GM21576 (cell line): ENCODE measurements at regions not wholly inside any gene's neighbourhood (a gene's known extent, or its start where the extent isn't known, plus 50 kb on each side); places are given as distances from the start of the nearest gene placed in this dataset.

Experiments used
- ATAC-seq: cut with Tn5 transposase; IDR thresholded peaks from one replicate; pipeline ENCODE4 v1.9.1; 2021; ENCODE audit warnings: mild to moderate bottlenecking, moderate library complexity; ENCODE audit not compliant: unreplicated experiment

DNA sequence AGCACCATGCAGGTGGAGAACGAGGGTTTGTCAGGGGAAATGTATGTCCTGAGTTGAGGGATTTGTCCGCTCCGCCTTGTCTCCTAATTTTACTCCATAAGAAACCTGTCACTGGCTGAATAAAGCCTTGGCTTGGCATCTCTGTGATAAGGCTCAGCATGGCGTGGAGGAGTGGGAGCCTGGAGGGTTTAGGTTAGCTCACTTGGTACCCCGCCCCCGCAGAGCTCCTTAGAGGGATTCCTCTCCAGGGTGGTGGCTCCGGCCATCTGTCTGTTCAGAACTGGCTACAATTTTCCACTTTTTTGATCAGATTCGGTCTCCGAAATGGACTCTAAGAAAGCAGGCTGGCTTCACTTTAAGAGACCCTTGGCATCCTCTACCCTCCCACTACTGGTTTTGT lies 192.2 kb upstream of the SYNDIG1 start:
- no peak for ATAC-seq

DNA sequence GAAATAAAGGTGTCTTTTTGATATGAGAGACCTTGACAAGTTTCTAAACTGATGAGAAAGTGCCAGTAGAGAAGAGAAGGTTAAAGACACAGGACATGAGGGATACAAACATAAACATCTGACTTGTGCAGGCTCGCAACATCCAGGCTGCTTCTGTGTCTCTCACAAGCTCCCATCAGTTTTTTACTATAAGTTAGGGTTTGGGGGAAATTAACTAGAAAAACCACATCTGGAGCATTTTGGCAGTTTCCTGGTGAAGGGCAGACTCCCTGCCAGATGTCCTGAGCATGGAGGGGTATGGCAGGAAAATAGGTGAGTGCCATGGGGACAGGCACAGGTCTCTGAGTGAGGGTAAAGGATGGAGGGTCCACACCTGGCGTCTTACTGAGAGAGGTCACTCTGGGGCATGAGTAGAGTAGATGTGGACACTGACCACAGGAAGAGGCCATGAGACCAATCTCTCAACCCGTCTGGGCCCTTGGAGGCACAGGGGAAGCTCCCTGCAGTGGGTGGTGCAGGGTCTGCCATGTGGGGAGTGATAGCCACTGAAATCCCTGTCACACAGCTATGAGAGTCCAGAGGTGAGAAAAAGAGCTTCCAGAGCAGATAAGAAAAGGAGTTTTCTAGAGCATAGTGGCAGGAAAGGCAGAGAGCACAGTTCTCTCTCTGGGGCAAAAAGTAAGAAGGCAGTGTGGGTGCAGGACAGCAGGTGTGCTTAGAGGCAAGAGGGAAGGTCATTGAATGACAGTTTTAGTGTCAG lies 193.3 kb upstream of the SYNDIG1 start:
- no peak for ATAC-seq

DNA sequence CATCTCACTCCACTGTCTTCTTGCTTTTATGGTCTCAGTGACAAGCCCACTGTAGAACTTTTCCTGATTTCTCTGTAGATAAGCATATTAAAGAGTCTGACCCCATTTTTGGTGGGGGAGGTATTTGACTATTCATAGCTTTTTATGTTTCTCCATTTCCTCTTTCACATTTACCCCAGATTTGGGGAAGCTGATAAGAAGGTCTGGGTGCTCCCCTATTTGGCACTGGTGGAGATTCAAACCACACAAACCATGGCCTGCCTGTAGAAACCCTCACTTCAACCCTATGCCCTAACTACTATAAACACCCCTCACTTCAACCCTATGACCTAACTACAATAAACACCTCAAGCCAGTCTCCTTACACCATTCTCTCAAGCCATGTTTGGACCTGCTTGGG lies 196.2 kb upstream of the SYNDIG1 start:
- no peak for ATAC-seq

DNA sequence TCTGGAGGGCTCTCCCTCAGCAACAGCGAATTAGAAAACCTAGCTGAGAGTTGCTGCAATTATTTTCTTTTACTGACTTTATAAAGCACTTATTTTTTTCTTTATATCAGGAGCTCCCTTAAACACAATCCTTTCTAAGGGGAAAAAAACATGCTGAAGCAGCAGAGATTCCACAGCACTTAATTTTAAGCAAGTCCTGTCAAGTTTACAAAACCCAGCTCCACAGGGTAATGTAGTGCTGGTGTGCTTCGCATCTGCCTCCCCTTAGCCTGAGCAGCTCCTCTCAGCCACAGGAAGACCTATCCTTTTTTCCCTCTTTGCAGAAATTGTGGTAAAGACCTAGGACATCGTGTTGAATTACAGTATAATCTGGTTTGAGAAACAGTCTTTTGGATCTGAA lies 208.1 kb upstream of the SYNDIG1 start:
- ATAC-seq: no peak

DNA sequence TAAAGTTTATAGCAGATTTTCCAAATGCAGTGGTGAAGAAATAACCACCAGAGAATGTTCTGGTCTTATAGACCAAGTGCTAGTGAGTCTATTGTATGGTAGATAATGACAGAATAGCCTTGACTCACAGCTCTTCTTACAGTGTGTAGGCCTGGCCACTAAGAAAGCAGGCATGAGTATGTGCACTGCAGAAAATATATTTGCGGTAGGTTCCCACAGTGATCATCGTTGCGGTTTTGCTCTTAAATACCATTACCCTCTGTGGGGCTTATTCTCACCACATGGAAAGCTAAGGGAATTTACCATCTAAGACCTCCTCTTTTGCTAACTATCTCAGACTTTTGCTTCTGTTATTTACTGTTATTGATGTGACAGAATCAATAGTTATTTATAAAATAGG lies 212.3 kb upstream of the SYNDIG1 start:
- ATAC-seq: no peak

DNA sequence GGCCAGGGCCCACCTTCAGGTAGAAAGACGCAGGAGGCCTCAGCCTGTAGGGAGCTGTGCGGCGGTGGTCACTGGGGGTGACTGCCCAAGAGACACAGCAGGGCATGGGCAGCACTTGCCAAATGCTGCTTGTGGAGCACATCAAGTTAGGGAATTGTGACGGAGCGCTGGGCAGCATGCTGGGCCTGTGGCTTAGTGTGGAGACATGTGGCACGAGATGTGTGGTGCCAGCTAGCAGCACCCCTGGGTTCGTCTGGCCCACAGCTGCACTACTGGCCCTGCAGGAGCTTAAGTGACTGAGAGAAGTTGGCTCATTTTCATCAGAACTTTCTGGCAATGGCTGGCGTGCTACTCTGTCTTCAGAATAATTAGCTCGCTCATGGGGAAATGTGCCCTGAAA lies 213.1 kb upstream of the SYNDIG1 start:
- no peak for ATAC-seq

DNA sequence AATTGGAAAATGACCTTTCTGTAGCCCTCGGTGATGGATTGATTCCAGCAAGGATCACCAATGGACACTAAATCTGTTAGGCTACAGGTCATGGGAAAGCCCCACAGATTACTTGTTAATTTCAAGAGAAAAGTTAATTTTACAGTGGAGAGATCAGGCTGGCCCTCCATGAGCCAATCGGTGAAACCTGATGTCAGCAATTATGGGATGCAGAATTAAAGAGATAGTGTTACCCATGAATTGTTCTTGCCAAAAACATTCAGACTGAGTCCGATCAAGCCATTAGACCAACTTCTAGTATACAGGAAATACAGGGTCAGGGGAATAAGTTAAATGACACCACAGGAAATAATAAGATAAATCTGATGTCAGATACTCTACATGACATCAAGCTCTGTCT lies 214.9 kb upstream of the SYNDIG1 start:
- ATAC-seq: no peak

DNA sequence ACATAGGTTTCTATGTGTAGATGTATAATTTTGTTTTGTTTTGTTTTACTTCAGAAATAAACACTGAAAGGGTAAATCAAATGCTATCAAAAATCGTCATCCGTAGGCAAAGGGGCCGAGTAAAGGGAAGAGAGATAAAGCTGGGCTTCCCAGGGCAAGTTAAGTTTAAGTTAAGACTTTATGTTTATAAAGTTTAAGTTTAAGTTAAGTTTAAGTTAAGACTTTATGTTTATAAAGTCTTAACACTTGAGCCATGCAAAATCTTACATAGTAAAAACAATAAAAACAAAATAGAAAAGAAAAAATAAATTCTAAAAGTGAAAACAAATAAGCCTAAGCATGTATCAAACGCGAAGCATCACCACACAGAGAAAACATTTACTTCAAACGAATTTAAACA lies 216.1 kb upstream of the SYNDIG1 start:
- ATAC-seq: no peak

DNA sequence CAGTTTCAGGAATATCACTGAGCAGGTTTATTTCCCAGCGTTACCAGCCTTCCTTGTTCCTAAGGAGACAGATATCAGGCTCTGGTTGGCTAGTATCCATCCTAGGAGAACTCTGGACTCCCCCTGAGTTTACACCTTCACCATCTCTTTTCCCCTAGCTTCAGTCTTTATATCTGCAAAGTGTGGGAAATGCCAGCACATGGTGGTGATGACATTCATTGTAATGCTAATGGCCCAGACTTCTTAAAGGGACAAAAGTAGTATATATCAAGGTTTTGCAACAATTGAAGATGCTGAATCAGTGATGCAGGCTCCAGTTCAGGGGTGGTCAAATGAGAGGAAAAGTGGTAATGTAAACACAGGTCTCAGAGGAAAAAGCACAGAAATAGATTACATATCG lies 224.3 kb upstream of the SYNDIG1 start:
- no peak for ATAC-seq

DNA sequence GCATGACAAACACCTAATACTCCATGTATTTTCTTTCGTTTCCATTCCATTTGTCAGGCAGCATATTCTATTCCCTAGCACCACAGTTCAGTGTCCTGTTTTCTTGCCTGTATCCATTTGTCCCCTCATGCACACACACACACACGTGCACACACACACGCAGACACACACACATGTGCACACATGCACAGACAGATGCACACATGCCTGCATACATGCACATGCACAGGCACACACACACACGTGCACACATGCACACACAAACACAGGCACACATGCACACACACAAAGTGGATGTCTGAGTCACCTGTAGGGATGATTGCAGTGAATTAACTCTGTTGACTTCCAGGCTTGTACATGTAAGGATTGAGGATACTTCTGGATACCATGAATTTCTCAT lies 226.7 kb upstream of the SYNDIG1 start:
- ATAC-seq: no peak

DNA sequence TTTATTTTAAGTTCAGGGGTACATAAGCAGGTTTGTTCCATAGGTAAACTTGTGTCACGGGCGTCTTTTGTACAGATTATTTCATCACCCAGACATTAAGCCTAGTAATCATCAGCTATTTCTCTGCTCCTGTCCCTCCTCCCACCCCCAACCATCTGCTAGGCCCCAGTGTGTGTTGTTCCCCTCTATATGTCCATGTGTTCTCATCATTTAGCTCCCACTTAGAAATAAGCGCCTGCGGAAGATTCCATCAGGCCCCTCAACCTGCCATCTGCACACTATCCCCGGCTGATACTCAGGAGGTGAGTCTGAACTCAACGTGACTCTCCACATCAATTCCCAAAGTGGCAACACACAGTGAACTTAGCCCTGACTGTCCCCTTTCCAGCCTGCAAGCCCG lies 228.0 kb upstream of the SYNDIG1 start:
- no peak for ATAC-seq

DNA sequence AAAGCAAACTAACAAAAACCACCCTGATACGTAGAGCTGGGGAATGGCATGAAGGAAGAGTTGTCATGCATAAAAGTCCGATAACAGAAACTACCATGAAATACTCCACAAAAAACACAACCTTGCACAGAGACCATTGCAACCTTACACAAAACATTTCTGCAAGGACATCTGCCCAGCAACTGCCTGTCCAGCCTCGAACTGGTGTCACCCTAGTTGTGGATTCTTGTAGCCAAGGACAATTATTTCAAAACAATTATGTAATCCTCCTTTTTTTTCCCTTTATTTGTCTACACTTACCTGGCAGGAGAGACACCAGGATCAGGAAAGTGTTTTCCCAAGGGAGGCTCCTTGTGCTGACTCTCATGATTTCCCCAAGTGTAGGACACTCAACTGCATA lies 232.5 kb upstream of the SYNDIG1 start:
- ATAC-seq: no peak

DNA sequence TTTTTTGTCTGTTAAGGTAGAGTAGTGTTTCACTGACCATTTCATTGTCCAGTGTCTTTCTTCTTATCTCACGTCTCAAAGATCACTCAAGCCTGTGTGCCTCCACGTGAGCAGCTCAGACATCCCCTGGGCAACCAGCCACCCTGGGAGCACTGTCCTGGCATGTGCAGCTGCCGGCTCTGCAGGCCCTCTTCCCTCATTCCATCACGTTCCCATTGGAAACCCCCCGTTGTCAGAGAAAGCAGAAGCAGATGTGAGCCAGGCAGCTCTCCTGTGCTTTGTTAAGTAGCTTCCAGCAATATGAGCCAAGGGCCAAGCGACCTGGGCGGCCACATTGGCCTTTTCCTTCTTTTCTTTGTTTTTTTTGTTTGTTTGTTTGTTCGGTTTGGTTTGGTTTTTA lies 233.2 kb upstream of the SYNDIG1 start:
- ATAC-seq: no peak

DNA sequence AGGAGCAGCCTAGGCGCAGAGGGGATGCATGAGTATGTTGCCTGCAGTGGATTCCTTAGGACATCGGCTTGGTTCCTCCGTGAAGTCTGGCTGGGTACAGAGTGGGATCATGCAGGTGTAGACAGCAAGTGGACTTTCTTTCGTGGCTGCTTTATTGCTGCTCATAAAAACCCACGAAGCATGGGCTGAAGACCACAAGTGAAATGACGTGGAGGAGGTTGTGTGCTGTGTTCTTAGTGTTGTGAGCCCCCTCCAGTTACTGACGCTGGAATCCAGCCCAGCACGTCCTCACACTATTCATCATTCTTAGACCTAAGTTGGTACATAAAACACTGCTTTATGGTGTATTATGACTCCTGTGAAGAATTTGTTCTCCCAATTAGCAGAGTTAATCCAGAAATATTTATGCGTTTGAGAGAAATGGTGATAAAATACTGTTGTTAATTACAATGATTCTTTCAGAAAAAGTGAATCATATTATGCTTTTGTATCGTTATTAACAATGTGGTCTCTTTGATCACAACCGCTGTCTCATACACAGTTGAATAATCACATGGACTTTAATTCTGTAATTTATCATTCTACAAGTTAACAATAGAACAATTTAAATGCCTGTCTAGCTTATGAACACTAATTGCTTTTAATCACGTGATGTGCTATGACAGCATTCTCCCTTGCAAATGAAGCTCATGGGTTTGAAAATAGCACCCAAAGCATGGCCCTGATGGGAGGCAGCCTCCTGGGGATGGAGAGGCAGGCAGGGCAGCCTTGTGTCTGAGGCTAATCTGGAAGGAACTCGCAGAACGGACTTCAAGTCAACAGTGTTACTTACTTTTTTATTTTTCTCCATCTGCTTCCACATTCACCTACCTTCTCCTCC lies 233.9 kb upstream of the SYNDIG1 start:
- ATAC-seq: no peak

DNA sequence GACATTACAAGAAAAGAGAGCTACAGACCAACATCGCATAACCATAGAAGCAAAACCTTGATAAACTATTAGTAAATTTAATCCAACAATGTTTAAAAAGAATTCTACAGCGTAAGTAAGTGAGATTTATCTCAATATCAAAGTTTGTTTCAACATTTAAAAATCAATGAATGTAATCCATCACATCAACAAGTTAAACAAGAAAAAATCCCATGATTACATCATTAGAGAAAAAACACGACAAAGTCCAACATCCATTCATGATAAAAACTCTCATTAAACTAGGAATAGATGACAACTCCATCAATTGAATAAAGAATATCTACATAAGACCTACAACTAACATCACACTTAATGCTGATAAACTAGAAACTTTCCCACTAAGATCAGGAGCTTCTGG lies 239.0 kb upstream of the GGTLC1 start:
- no peak for ATAC-seq

DNA sequence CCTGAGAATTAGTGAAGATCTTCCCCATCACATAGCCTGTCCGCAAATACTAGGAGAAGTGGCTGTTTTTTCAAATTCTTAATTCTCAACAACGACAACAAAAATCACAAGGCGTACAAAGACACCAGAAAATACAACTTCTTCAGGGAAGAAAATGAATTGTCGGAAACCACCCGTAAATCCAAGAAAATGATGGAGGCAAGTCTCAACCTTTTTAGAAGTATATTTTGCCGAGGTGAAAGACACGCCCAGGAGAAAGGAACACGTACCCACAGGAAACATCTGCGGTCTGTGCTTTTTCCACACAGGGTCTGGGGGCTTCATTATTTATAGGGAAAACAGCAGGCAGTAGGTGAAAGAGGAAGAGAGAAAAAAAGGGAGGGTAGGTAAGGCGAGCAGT lies 223.9 kb upstream of the GGTLC1 start:
- no peak for ATAC-seq

DNA sequence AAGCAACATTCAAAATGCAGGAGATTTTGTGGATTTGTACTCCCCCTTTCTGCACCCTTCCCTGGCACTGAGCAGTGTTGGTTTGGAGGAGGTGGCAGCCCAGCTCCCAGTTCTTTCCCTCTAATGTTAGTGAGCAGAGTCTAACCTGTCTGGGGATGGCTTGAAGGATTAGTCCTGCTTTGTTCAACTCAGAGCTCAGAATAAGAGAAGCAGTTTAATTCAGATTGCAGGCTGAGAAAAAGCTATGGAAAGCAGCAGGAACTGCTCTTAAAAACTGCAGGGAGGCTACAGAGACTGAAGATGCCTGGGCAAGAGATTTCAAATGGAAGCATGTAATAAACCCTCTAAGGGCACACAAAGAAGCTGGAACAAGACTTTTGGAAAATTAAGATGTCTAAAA lies 223.4 kb upstream of the GGTLC1 start:
- no peak for ATAC-seq

DNA sequence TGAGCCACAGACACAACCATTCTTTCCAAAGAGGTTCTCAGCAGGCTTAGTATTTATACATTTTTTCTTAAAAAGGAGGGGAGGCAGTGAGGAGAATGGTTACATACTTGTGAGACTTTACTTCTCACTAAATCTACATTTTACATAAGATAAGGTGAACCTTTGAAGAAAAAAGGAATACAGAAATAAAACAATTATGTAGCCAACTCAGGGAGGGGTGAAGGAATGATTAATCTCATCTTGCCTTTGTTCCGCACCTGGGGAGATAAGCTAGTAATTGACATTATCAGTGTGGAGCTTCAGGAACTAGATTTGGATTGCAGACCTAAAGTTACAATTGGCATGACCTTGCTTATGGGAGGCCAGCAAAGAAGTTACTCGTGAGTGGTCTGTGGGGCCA lies 221.8 kb upstream of the GGTLC1 start:
- no peak for ATAC-seq

DNA sequence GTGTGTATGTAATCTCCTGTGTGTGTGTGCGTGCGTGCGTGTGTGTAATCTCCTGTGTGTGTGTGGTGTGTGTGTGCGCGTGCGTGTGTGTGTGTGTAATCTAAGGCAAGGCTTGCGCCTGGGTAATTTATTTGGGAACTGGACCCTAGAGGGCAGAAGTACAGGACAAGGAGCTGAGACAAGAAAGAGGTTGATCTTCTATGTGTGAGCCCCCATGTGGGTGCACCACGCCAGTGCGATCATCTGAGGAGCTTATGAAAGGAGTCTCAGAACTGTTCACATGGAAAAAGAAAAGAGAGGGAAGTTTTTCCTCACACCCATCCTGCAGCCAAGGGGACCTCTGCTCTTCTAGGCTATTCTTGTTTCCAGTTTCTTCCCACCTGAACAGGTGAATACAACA lies 220.1 kb upstream of the GGTLC1 start:
- ATAC-seq: no peak

DNA sequence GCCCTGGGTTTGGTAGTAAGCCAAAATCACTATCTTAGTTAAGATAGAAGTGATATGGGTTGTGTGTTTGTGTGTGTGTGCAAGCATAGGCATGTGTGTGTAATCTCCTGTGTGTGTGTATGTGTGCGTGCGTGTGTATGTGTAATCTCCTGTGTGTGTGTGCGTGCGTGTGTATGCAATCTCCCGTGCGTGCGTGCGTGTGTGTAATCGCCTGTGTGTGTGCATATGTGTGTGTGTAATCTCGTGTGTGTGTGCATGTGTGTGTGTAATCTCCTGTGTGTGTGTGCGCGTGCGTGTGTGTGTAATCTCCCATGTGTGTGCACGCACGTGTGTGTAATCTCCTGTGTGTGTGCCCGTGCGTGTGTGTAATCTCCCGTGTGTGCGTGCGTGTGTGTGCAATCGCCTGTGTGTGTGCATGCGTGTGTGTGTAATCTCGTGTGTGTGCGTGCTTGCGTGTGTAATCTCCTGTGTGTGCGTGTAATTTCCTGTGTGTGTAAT lies 219.3 kb upstream of the GGTLC1 start:
- no peak for ATAC-seq

DNA sequence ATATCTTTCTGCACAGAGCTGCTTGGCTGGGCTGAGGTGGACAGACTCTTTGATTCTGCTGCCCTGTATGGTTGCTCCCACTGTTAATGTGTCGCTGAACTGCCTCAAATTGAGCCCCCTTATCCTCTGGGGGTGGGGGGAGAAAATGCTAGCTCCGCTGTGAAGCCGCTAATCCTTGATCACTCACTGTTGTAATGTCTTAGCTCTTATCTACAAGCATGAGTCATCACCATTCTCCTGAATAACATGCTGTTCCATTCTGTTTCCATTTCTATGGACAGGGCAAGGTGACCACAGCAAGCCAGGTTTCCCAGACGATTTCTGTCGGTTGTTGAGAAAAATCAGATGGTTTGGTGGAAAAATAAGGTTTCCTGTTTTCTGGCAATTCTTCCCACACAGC lies 218.4 kb upstream of the GGTLC1 start:
- ATAC-seq: no peak

DNA sequence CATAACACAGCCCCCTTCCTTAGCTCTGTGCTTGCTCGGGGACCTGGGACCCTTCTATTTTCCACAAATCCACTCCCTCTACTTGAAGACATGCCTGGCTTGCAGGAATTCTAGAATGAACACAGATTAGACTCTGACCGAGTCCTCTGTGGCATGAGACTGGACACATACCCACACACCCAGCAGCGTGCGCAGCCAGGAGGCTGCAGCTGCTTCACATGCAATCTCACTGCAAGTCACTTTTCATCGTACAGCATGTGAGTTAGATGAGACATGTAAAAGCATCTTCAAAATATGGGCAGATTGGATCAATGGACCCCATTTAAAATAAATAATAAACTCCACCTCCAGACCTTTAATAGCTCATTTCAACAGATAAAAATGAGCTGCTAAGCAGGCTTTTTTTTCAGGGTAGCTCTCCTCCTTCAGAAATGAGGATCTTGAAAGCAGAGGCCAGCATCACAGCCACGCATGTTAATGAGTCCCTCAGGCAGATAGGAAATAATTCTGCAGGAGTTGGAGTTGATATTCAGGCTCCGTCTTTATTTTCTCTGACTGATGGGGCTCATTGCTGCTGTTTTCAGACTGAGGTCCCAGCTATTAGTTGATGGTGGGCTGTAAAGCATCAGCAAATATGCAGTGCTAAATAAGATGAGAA lies 215.1 kb upstream of the GGTLC1 start:
- ATAC-seq: no peak
